ENCODE measurements at regions not wholly inside any gene's neighbourhood (a gene's known extent, or its start where the extent isn't known, plus 50 kb on each side); places are given as distances from the start of the nearest gene placed in this dataset.

- Histone ChIP-seq H3K9me3 (ENCODE audit: low read length) (no peaks in the 10 kb centered on the region), H3K4me2 (ENCODE audit: low read length) (no peak overlapping the region), H3K36me3 (ENCODE audit: insufficient read depth, low read length) (no peaks in the 10 kb centered on the region), H2AFZ (ENCODE audit: low read length) (no peak overlapping the region), H3K27ac (ENCODE audit: low read depth, low read length, poor library complexity, severe bottlenecking) (no peak overlapping the region), H3K4me1 (ENCODE audit: insufficient read depth, low read length, poor library complexity, severe bottlenecking) (no peaks in the 10 kb centered on the region), H3K79me2 (ENCODE audit: insufficient read depth, low read depth, low read length) (no peaks in the 10 kb centered on the region), H3K9me2 (ENCODE audit: insufficient read depth, low read length) (no peaks in the 10 kb centered on the region), H3K4me3 (ENCODE audit: low read depth, low read length, poor library complexity, severe bottlenecking) (no peak overlapping the region), H4K20me1 (ENCODE audit: insufficient read depth, low read length) (no peaks in the 10 kb centered on the region)
- CTCF ChIA-PET (ENCODE audit: unreplicated experiment) = no interaction called here
- no peak for DNase-seq (ENCODE audit: low spot score)
- POLR2A ChIA-PET = interaction anchor here (0.6 kb wide), 1 partner anchor 592 kb away, joined by 4 read pairs; no protein-coding TSS in a partner anchor
- intact Hi-C loops (cut with micrococcal nuclease; ENCODE audit: unreplicated experiment) = no loop called here
- no TSS peak for BruUV-seq (replicated peaks)
- TF ChIP-seq EZH2phosphoT487 (IDR thresholded peaks at IDR 0.05; ENCODE audit: borderline replicate concordance, low read depth, low read length) (no peak), CTCF (conservative IDR thresholded peaks at IDR 0.05; ENCODE audit: low read length) (no peak)
Measured at GRCh38 chr19:32201636-32202051, 143.8 kb upstream of the ZNF507 start.

DNA sequence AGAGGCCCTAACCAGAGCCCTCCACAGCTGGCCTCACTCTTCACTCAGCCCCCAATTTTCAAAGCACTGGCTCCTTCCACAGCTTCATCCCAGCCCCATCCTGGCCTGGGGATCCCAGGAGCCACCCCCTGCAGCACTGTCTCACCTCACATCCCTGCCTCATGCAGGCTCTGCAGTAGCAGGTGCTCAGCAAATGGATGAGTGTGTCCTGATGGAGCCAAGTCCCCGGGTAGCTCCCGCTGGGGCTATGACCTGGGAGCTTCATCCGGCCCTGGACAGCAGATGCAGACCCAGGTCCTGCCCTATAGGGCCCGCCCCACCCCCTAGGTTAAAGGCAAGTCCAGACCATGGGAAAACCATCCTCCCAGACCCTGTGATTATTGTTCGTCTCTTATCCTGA is 143.2 kb upstream of the ZNF507 start:
- ChIA-PET CTCF (ENCODE audit: unreplicated experiment) (no interaction called here), POLR2A (interaction anchor here (0.6 kb wide), 1 partner anchor 592 kb away, joined by 4 read pairs; no protein-coding TSS in a partner anchor)
- Histone ChIP-seq H3K79me2 (ENCODE audit: insufficient read depth, low read depth, low read length) (no peaks in the 10 kb centered on the region), H3K4me3 (ENCODE audit: low read depth, low read length, poor library complexity, severe bottlenecking) (no peak overlapping the region), H4K20me1 (ENCODE audit: insufficient read depth, low read length) (no peaks in the 10 kb centered on the region), H3K4me1 (ENCODE audit: insufficient read depth, low read length, poor library complexity, severe bottlenecking) (no peaks in the 10 kb centered on the region), H3K9me2 (ENCODE audit: insufficient read depth, low read length) (no peaks in the 10 kb centered on the region), H3K36me3 (ENCODE audit: insufficient read depth, low read length) (no peaks in the 10 kb centered on the region), H3K27ac (ENCODE audit: low read depth, low read length, poor library complexity, severe bottlenecking) (no peak overlapping the region), H2AFZ (ENCODE audit: low read length) (no peak overlapping the region), H3K4me2 (ENCODE audit: low read length) (no peak overlapping the region), H3K9me3 (ENCODE audit: low read length) (no peaks in the 10 kb centered on the region)
- intact Hi-C loops (cut with micrococcal nuclease; ENCODE audit: unreplicated experiment) = no loop called here
- no peak for DNase-seq (ENCODE audit: low spot score)
- no peak for TF ChIP-seq EZH2phosphoT487 (IDR thresholded peaks at IDR 0.05; ENCODE audit: borderline replicate concordance, low read depth, low read length)
- BruUV-seq (replicated peaks) = no TSS peak

DNA sequence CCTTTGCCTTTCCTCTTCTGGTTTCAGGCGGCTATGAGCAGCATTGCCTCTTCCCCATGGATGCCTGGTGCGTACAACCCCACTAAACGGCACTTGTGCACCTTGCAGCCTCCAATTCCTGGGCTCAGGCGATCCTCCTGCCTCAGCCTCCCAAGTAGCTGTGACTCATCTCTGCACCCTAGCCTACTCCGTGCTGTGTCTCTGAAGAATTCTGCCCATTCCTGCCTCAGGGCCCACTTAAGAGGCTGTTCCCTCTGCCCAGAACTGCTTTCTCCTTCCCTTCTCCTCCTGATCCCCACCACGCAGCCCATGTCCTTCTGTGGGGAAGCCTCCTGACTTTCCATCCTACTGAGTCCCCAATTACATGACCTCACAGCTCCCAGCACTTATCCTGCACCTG is 142.2 kb upstream of the ZNF507 start:
- BruUV-seq (replicated peaks) = no TSS peak
- intact Hi-C loops (cut with micrococcal nuclease; ENCODE audit: unreplicated experiment) = no loop called here
- POLR2A ChIA-PET = no interaction called here
- TF ChIP-seq CTCF (conservative IDR thresholded peaks at IDR 0.05; ENCODE audit: low read length) (no peak), EZH2phosphoT487 (IDR thresholded peaks at IDR 0.05; ENCODE audit: borderline replicate concordance, low read depth, low read length) (no peak)
- no peak overlapping the region for H3K4me2 ChIP-seq (ENCODE audit: low read length)
- H3K27ac ChIP-seq (ENCODE audit: low read depth, low read length, poor library complexity, severe bottlenecking) = no peak overlapping the region
- no peaks in the 10 kb centered on the region for H3K9me2 ChIP-seq (ENCODE audit: insufficient read depth, low read length)
- no peaks in the 10 kb centered on the region for H3K79me2 ChIP-seq (ENCODE audit: insufficient read depth, low read depth, low read length)
- H3K36me3 ChIP-seq (ENCODE audit: insufficient read depth, low read length) = no peaks in the 10 kb centered on the region
- H2AFZ ChIP-seq (ENCODE audit: low read length) = no peak overlapping the region
- no peaks in the 10 kb centered on the region for H3K4me1 ChIP-seq (ENCODE audit: insufficient read depth, low read length, poor library complexity, severe bottlenecking)
- no peaks in the 10 kb centered on the region for H3K9me3 ChIP-seq (ENCODE audit: low read length)
- CTCF ChIA-PET (ENCODE audit: unreplicated experiment) = no interaction called here
- no peak for DNase-seq (ENCODE audit: low spot score)
- H3K4me3 ChIP-seq (ENCODE audit: low read depth, low read length, poor library complexity, severe bottlenecking) = no peak overlapping the region
- no peaks in the 10 kb centered on the region for H4K20me1 ChIP-seq (ENCODE audit: insufficient read depth, low read length)
